HUES48 (cell line): ENCODE measurements at regions not wholly inside any gene's neighbourhood (a gene's known extent, or its start where the extent isn't known, plus 50 kb on each side); places are given as distances from the start of the nearest gene placed in this dataset.

Experiments
- H3K27ac ChIP-seq: one replicate; pipeline ENCODE4 v1.7.0; 2013; ENCODE audit warnings: low read depth, low read length, inconsistent platforms
- H3K27me3 ChIP-seq: 2 replicates; pipeline ENCODE4 v1.6.1; 2013; ENCODE audit warnings: mild to moderate bottlenecking, low read length; ENCODE audit not compliant: control insufficient read depth, insufficient read depth
- H3K36me3 ChIP-seq: 2 replicates; pipeline ENCODE4 v1.6.1; 2013; ENCODE audit warnings: low read length; ENCODE audit not compliant: control insufficient read depth, insufficient read depth
- H3K4me1 ChIP-seq: 2 replicates; pipeline ENCODE4 v1.6.1; 2013; ENCODE audit warnings: mild to moderate bottlenecking, low read length; ENCODE audit not compliant: control insufficient read depth, insufficient read depth
- H3K4me3 ChIP-seq: 2 replicates; pipeline ENCODE4 v1.5.1; 2013; ENCODE audit warnings: mild to moderate bottlenecking, low read depth, low read length
- H3K9ac ChIP-seq: 2 replicates; pipeline ENCODE4 v1.6.1; 2013; ENCODE audit warnings: mild to moderate bottlenecking, low read depth, low read length, moderate library complexity
- H3K9me3 ChIP-seq: 2 replicates; pipeline ENCODE4 v1.6.1; 2013; ENCODE audit warnings: low read length; ENCODE audit not compliant: control insufficient read depth, insufficient read depth

DNA sequence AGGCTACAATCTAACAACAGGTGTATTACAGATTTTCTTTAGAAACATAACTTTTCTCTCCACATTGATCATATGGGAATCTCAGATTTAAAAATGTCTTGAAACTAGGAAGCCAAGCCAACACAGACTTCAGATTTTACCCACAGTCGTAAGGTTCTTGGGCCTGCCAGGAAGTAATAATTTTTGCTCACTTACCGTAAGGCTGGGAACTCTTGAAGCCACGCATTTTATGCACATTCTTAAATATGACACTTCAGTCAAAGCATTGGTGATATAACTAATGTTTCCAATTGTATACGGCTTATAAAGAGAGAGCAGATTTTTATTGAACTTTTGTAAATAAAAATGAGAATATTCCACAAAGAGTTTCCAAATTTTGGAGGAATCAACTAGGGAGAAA lies 328.9 kb upstream of the TRPC7 start:
- H3K4me3 ChIP-seq = no peak overlapping the region
- no peak overlapping the region for H3K27ac ChIP-seq
- no peaks in the 10 kb centered on the region for H3K27me3 ChIP-seq
- peaks cover 11% of the 10 kb centered on the region; the same call in 1 of the 2 replicates for H3K4me1 ChIP-seq
- H3K9me3 ChIP-seq = 0 out of 2 replicates have a peak, but pooled peaks cover 3% of the 10 kb centered on the region
- no peak overlapping the region for H3K9ac ChIP-seq
- H3K36me3 ChIP-seq = no peaks in the 10 kb centered on the region

DNA sequence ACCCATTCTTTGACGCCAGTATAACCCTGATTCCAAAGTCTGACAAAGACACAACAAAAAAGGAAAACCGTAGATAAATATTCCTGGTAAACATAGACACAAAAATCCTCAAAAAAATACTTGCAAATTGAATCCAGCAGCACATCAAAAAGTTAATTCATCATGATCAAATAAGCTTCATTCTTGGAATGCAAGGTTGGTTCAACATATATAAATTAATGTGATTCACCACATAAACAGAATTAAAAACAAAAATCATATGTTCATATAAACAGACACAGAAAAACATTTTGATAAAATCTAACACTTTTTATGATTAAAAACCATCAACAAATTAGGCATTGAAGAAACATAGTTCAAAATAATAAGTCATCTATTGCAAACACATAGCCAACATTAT lies 324.2 kb upstream of the TRPC7 start:
- Histone ChIP-seq H3K27ac (no peak overlapping the region), H3K4me1 (no peaks in the 10 kb centered on the region), H3K9ac (no peak overlapping the region), H3K4me3 (no peak overlapping the region), H3K27me3 (no peaks in the 10 kb centered on the region), H3K36me3 (no peaks in the 10 kb centered on the region), H3K9me3 (peaks cover 17% of the 10 kb centered on the region; the same call in 1 of the 2 replicates)

DNA sequence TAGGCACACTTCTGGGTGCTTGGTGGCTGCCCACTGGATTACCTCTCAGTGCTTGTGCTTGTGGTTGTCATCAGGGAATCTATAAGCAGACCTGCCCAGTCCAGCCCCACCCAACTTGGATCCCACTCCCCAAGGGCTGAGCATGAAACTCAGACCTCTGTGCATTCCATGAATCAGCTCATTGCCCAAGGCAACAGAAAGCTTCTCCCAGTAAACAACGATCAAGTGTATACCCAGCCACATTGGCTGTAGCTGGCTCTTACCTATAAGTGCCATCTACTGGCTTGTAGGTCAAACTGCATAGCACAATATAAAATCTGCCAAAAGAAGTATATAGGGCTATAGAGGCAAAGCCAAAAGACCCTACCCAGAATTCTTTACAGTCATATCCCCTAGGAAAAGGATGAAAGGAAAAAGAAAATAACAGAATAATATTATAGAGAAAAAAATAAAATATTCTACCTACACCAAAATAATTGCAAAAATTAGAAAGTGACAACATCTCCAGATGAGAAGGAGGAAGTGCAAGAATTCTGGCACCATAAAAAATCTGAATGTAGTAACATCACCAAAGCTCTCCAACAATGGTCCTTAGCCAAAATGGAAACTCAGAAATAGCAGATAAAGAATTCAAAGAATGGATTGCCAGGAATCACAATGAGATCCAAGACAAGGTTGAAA lies 321.0 kb upstream of the TRPC7 start:
- no peaks in the 10 kb centered on the region for H3K4me1 ChIP-seq
- no peak overlapping the region for H3K27ac ChIP-seq
- H3K36me3 ChIP-seq = no peaks in the 10 kb centered on the region
- no peaks in the 10 kb centered on the region for H3K27me3 ChIP-seq
- no peak overlapping the region for H3K9ac ChIP-seq
- H3K9me3 ChIP-seq = peaks cover 21% of the 10 kb centered on the region
- no peak overlapping the region for H3K4me3 ChIP-seq

DNA sequence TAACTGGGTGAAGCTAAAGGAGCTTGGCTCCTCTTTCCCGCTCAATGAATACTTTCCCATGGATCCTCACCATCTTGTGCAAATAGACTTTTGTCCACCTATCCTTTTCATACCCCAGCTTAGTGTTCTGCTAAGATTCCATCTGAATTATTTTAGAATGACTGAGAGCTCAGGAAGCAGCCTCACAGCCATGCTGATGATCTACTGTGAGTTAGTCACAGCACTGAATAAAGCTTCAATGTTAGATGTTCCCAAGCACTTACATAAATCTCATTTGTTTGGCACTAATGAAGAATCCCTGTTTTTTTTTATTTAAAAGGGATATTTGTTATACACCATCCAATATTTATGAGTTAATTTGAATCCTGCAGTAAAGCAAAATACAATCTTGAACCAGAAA lies 317.6 kb upstream of the TRPC7 start:
- Histone ChIP-seq H3K27ac (no peak overlapping the region), H3K27me3 (no peaks in the 10 kb centered on the region), H3K9me3 (peaks cover 24% of the 10 kb centered on the region), H3K9ac (no peak overlapping the region), H3K4me1 (no peaks in the 10 kb centered on the region), H3K36me3 (no peaks in the 10 kb centered on the region), H3K4me3 (no peak overlapping the region)

DNA sequence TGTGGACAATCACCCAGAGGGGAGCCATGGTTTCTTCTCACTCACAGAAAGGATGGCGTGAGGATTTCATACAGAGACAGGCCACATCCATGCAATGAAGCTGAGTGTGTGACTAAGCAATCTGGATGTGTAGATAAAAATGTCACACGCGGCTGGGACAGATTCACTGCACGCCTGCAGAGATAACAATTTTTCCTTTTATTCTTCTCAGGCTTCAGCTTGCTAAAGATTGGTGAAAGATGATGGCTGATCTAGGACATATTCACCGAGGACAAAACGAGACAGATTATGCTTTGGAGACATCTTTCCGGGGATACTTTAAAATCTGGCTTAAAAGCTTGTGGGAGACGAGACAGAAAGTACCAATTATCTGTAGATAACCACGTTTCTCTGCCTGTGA lies 313.9 kb upstream of the TRPC7 start:
- Histone ChIP-seq H3K27ac (no peak overlapping the region), H3K4me3 (no peak overlapping the region), H3K4me1 (peaks cover 4% of the 10 kb centered on the region; the same call in 1 of the 2 replicates), H3K27me3 (no peaks in the 10 kb centered on the region), H3K9me3 (peaks cover 16% of the 10 kb centered on the region), H3K36me3 (no peaks in the 10 kb centered on the region), H3K9ac (no peak overlapping the region)

DNA sequence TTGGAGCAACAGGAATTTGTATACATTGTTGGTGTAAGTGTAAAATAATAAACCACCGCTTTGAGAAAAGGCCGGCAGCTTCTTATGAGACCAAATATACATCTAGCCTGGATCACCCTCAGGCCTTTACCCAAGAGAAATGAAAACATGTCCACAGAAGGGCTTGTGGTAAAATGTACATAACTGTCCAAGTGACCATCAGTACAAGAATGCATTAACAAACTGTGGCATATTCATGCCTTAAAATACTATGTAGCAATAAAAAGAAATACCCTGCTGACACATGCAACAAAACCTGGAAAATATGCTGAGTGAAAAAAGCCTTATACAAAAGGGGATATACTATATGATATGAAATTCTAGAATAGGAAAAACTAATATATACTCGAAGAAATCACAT lies 311.9 kb upstream of the TRPC7 start:
- Histone ChIP-seq H3K9me3 (peaks cover 16% of the 10 kb centered on the region), H3K27me3 (no peaks in the 10 kb centered on the region), H3K9ac (no peak overlapping the region), H3K36me3 (no peaks in the 10 kb centered on the region), H3K4me3 (no peak overlapping the region), H3K4me1 (peaks cover 4% of the 10 kb centered on the region; the same call in 1 of the 2 replicates), H3K27ac (no peak overlapping the region)

DNA sequence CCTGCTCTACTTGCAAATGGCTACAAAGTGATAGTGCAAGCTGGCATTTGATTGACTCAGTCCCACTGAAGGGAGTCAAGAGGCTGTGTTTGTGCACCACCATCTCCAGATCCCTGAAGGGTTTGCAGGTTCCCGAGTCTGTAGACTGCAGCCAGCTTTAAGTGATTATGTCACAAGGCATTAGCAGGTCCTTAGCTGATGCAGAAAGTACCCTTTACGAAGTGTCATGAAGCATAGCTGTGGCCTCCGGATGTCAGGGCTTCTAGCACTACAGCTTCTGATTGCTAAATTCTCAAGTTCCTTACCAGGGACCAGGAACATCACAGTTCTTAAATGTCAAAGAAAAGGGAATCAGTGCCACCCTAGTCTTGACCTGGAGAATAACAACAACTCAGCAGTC lies 311.3 kb upstream of the TRPC7 start:
- Histone ChIP-seq H3K4me1 (peaks cover 4% of the 10 kb centered on the region; the same call in 1 of the 2 replicates), H3K9me3 (peaks cover 15% of the 10 kb centered on the region), H3K4me3 (no peak overlapping the region), H3K27ac (no peak overlapping the region), H3K36me3 (no peaks in the 10 kb centered on the region), H3K27me3 (no peaks in the 10 kb centered on the region), H3K9ac (no peak overlapping the region)

DNA sequence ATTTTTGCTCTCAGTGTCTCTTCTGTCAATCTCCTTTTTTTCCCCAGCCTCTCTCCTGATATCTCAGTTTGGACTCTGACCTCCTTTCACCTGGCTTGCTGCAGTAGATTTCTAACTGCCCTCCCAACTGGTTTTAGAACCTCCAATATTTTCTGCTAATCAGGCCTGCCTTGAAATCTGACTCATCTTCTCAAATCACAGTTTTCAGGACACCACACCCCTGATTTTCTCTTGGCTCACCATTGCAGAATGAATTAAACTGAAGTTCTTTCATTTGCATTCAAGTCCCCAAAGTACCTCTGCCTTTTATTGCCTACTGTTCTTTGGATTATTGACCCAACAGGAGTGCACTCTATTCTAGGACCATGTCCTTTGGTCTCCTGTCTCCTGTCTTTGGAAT lies 310.4 kb upstream of the TRPC7 start:
- H3K4me3 ChIP-seq = no peak overlapping the region
- no peaks in the 10 kb centered on the region for H3K27me3 ChIP-seq
- H3K36me3 ChIP-seq = no peaks in the 10 kb centered on the region
- H3K27ac ChIP-seq = no peak overlapping the region
- peaks cover 6% of the 10 kb centered on the region for H3K9me3 ChIP-seq
- H3K4me1 ChIP-seq = peaks cover 4% of the 10 kb centered on the region; the same call in 1 of the 2 replicates
- no peak overlapping the region for H3K9ac ChIP-seq

DNA sequence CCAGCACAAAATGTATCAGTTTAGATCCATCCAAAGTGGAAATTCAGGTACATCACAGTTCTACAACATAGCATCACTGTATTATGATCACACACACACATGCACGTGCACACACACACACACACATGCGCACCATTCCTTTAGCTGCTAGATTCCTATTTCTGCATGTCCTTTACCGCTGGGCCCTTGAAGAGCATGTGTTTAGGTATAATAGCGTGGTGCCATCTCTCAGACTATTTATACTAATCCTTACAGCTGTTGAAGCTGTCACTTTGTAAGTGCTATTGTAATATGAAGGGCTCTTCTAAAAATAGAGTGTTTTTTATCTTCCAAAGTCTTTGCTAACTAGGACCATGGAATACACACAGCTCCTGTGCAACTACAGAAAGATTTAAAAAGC lies 308.8 kb upstream of the TRPC7 start:
- H3K27me3 ChIP-seq = no peaks in the 10 kb centered on the region
- H3K4me1 ChIP-seq = peaks cover 4% of the 10 kb centered on the region; the same call in 1 of the 2 replicates
- no peaks in the 10 kb centered on the region for H3K36me3 ChIP-seq
- no peaks in the 10 kb centered on the region for H3K9me3 ChIP-seq
- H3K9ac ChIP-seq = no peak overlapping the region
- no peak overlapping the region for H3K27ac ChIP-seq
- no peak overlapping the region for H3K4me3 ChIP-seq

DNA sequence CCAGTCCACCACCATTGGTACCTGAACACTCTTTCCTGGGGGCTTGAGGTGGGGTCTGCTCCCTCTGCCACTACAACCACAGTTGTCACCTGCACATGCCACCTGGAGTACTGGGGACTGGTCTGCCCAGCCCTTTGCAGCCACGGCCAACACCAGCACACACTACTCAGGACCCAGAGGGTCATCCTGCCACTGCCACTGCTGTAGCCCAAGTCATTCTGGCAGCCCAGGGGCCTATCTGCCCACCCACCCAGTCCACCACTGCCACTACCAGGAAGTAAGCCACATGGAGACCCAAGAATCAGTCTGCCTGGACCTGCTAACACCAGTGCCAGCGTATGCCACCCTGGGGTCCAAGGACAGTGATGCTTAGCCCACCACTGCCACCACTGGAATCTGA lies 302.4 kb upstream of the TRPC7 start:
- Histone ChIP-seq H3K4me3 (no peak overlapping the region), H3K27me3 (no peaks in the 10 kb centered on the region), H3K27ac (no peak overlapping the region), H3K36me3 (no peaks in the 10 kb centered on the region), H3K9ac (no peak overlapping the region), H3K4me1 (peaks cover 6% of the 10 kb centered on the region; the same call in 1 of the 2 replicates), H3K9me3 (no peaks in the 10 kb centered on the region)

DNA sequence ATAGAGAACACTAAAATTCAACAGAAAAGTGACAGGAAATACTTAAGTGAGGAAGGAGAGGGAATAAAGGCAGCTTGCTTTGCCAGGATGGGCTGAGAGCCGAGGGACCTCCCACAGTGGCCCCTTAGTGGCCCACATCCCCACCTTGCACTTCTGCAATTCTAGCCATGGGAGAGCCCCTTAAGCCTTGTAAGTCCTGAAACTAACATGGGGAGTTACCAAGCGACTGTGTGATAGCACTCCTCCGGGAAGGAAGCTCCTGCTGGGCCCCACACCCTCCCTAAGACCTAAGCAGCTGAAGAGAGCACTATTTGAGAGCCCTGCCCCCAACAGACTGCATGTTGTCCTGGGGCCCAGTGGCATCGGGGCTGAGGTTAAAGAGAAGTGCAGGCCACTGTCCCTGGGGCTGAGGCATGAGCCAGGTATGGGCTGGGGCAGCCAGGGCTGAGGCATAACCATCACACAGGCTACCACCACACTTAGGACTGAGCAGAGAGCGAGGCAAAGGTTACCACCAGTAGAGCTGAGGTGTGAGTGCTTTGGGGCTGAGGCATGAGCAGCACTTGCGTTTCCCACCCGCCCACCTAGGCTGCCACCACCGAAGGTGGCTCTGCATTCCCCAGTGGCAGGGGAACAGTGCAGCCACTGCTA lies 301.8 kb upstream of the TRPC7 start:
- Histone ChIP-seq H3K27me3 (no peaks in the 10 kb centered on the region), H3K4me3 (no peak overlapping the region), H3K4me1 (peaks cover 6% of the 10 kb centered on the region; the same call in 1 of the 2 replicates), H3K9ac (no peak overlapping the region), H3K27ac (no peak overlapping the region), H3K9me3 (no peaks in the 10 kb centered on the region), H3K36me3 (no peaks in the 10 kb centered on the region)
